Activated T-cell treated with anti-CD3 and anti-CD28 coated beads, Interleukin-2, amount 50 U/mL, for 4 hours (primary cell): ENCODE measurements at regions not wholly inside any gene's neighbourhood (a gene's known extent, or its start where the extent isn't known, plus 50 kb on each side); places are given as distances from the start of the nearest gene placed in this dataset.

ENCODE experiments used
- ATAC-seq, 2 donors: fragments of 200-7000 bp; cut with Tn5 transposase; one replicate each; pipeline ENCODE4 v1.10.0; 2021
- DNase-seq: peaks from one replicate; pipeline ENCODE4 v3.0.0-alpha.2; 2020
- H3K27me3 Mint-ChIP-seq: one replicate; pipeline ENCODE4 v1.8.0; 2021; ENCODE audit warnings: low read depth, mixed read lengths
- H3K36me3 Mint-ChIP-seq: one replicate; pipeline ENCODE4 v1.8.0; 2022; ENCODE audit warnings: mixed read lengths; ENCODE audit not compliant: insufficient read depth
- H3K4me1 Mint-ChIP-seq: one replicate; pipeline ENCODE4 v1.8.0; 2021; ENCODE audit warnings: low read depth, mixed read lengths
- H3K4me3 Mint-ChIP-seq: one replicate; pipeline ENCODE4 v1.8.0; 2021; ENCODE audit warnings: mild to moderate bottlenecking, moderate library complexity, mixed read lengths
- H3K9me3 Mint-ChIP-seq: one replicate; pipeline ENCODE4 v1.8.0; 2021; ENCODE audit warnings: mixed read lengths

DNA sequence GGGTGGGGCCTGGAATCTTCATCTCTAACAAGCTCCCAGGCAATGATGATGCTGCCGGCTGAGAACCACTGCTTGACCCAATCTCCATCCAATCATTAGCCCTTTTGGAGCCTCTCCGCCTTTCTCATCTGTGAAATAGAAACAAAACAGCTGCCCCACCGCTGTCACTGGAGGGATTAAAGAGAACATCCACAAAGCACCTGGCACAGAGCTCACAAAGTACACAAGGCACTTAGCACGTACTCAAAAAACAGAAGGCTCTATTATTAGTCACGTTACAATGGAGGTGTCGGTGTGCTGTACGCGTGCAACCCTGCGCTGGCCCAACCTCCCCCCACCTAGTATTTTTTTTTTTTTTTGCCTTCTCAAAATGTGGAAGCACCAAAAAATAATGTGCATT, 213.5 kb upstream of the ARID1B start:
- peaks cover 9% of the 10 kb centered on the region for H3K9me3 Mint-ChIP-seq
- peaks cover 5% of the 10 kb centered on the region for H3K4me1 Mint-ChIP-seq
- DNase-seq (no peak), ATAC-seq (no peak)
- peaks cover 3% of the 10 kb centered on the region for H3K36me3 Mint-ChIP-seq
- peaks cover 12% of the 10 kb centered on the region for H3K27me3 Mint-ChIP-seq
- H3K4me3 Mint-ChIP-seq = no peak overlapping the region

DNA sequence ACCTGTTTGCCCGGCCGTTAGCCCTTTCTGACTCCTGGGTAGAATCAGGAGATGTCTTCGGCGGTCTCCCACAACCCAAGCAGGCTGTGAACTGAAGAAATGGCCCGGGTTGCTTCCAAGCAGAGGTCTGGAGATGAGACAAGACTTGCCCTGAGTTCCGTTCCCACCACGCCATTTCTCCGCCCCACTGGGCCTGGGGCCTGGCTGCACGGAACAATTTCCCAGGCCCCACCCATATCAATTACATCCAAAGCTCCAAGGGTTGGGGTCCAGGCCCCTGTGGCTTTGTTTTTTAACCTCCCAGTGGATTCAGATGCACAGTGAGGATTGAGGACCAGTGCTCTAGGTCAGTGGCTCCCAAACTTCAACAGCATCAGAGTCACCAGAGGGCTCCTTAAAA, 214.5 kb upstream of the ARID1B start:
- no peak for ATAC-seq
- Mint-ChIP-seq H3K36me3 (peaks cover 3% of the 10 kb centered on the region), H3K9me3 (peaks cover 9% of the 10 kb centered on the region), H3K4me1 (peaks cover 5% of the 10 kb centered on the region), H3K27me3 (peaks cover 11% of the 10 kb centered on the region), H3K4me3 (no peak overlapping the region)
- DNase-seq = no peak

DNA sequence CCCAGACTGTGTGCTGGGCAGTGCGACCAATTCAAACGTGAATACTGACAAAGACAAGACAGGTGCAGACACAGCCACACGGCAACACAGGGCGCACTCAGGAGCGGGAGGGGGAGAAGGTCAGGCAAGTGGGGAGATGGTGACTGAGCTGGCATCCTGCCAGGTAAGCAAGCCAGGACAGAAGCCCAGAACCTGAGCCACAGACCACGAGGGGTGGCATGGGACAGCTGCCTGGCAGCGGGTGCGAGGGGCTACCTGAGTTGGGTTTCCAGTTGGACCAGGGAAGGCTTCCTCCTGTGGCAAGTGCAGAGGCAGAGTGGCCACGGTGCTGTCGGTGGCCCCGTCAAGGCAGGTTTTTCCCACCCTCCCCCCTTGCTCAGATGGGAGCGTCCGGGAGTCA, 215.2 kb upstream of the ARID1B start:
- H3K27me3 Mint-ChIP-seq = peaks cover 10% of the 10 kb centered on the region
- no peak for DNase-seq
- peaks cover 9% of the 10 kb centered on the region for H3K9me3 Mint-ChIP-seq
- H3K4me1 Mint-ChIP-seq = peaks cover 5% of the 10 kb centered on the region
- peaks cover 3% of the 10 kb centered on the region for H3K36me3 Mint-ChIP-seq
- no peak overlapping the region for H3K4me3 Mint-ChIP-seq
- no peak for ATAC-seq

DNA sequence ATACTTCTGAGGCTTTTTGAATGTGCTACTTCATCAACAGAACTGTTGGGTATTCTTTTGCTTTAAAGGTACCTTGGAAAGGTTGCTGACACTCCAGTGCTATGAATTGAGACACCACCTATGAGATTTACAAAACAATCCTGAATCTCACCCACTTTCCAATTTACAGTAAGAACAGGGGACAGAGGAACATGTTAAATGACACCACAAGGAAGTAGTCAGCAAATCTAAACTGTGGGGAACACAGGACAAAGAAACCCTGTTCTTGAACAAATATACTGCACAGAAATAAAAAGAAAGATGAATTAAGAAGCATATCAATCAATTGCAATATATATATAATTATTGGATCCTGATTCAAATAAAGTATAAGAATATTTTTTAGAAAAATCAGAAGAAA, 216.7 kb upstream of the ARID1B start:
- Mint-ChIP-seq H3K4me1 (peaks cover 5% of the 10 kb centered on the region), H3K27me3 (peaks cover 13% of the 10 kb centered on the region)
- no peak for DNase-seq

DNA sequence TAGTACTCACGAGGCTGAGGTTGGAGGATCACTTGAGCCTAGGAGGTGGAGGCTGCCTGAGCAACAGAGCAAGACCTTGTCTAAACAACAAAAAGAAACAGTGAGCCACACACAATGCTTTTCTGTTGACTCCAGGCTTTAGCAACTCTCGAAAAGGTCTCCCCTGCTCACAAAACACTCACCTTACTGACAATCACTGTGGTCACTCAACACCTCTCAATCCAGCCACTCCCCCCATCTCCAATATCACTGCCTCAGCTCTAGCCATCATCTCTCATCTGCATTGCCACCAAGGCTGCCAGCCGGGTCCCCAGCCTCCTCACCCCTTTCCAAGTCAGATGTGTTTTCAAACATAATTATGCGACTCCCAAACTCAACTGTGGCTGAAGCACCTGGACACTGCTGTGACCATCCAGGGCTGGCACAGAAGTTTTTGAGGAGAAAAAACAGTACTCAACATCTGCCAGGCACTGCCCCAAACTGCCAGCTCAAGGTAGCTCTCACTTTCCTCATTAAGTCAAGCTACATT, 218.0 kb upstream of the ARID1B start:
- Mint-ChIP-seq H3K9me3 (peaks cover 9% of the 10 kb centered on the region), H3K4me1 (peaks cover under 1% of the 10 kb centered on the region), H3K36me3 (peaks cover 3% of the 10 kb centered on the region), H3K27me3 (peaks cover 11% of the 10 kb centered on the region), H3K4me3 (no peak overlapping the region)
- DNase-seq (no peak), ATAC-seq (no peak)

More for the DNA sequence above, 216.7 kb upstream of the ARID1B start:
- Mint-ChIP-seq H3K4me3 (no peak overlapping the region), H3K36me3 (peaks cover 3% of the 10 kb centered on the region), H3K9me3 (peaks cover 9% of the 10 kb centered on the region)
- no peak for ATAC-seq

DNA sequence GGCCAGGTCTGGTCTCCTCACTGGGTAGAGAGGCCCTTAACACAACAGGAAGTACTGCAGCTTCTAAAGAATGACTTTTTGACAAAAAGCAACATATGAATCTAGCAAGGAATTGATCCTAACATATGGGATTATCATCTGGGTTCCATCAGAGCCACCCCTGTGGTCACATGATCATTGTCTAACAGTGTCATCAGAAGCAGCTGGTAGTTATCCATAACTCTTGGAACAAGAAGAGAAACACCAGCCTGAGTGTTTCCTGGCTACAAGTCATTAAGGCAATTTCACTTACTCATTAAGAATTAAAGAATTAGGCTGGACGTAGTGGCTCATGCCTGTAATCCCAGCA, 219.3 kb upstream of the ARID1B start:
- H3K36me3 Mint-ChIP-seq = peaks cover 3% of the 10 kb centered on the region
- H3K4me3 Mint-ChIP-seq = no peak overlapping the region
- DNase-seq (no peak), ATAC-seq (no peak)
- H3K4me1 Mint-ChIP-seq = no peaks in the 10 kb centered on the region
- peaks cover 11% of the 10 kb centered on the region for H3K27me3 Mint-ChIP-seq
- H3K9me3 Mint-ChIP-seq = peaks cover 9% of the 10 kb centered on the region

DNA sequence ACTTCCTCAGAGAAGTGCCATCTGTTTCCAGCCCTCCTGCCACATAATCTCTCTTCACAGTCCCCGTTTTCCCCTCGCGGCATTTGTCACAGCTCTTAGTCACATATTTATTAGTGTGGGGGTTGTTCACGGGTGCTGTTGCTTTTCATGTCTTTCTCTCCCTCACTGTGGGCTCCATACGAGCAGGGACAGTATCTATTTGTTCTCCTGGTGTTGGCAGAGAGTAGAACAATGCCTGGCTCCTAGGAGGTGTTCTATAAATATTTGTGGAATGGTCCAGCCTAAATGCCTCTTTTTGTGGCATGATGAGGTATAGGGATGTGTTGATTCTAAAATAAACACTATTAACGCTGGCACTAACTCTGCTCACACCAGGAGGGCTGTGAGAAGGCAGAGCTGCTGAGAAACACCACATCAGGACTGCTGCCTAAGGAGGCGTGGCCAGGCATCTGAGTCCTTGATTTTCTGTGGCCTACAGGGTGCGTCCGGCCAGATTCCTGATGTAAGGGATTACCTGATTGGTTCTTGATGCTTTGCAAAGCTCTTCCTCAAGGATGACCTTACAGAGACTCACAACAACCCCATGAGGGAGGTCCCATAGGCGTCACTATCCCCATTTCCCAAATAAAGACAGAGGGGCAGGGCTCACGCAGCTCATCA, 219.8 kb upstream of the ARID1B start:
- ATAC-seq = no peak
- H3K4me3 Mint-ChIP-seq = no peak overlapping the region

DNA sequence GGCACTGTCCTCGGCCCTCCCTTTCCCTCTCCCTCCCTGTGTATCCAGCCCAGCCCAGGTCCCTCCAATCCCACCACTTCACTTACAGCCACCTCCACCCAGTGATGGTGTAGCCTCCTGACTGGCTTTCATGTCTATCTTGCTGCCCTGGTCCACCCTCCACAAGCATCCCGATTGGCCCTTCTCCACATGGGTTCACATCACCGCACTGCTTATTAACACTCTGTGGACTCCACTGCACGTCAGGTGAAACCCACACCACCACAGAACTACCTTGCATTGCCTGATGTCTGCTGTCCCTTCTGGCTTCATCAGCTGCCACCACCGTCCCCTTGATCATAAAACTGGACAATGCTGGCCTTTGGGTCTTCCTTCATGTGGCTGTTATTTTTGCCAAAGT, 220.4 kb upstream of the ARID1B start:
- peaks cover 11% of the 10 kb centered on the region for H3K27me3 Mint-ChIP-seq
- no peak for DNase-seq
- H3K9me3 Mint-ChIP-seq = peaks cover 9% of the 10 kb centered on the region
- no peaks in the 10 kb centered on the region for H3K4me1 Mint-ChIP-seq
- no peak overlapping the region for H3K4me3 Mint-ChIP-seq
- peaks cover 3% of the 10 kb centered on the region for H3K36me3 Mint-ChIP-seq
- ATAC-seq = no peak

More for the DNA sequence above, 219.8 kb upstream of the ARID1B start:
- peaks cover 9% of the 10 kb centered on the region for H3K9me3 Mint-ChIP-seq
- H3K27me3 Mint-ChIP-seq = peaks cover 11% of the 10 kb centered on the region
- H3K36me3 Mint-ChIP-seq = peaks cover 3% of the 10 kb centered on the region
- no peak for DNase-seq
- H3K4me1 Mint-ChIP-seq = no peaks in the 10 kb centered on the region

DNA sequence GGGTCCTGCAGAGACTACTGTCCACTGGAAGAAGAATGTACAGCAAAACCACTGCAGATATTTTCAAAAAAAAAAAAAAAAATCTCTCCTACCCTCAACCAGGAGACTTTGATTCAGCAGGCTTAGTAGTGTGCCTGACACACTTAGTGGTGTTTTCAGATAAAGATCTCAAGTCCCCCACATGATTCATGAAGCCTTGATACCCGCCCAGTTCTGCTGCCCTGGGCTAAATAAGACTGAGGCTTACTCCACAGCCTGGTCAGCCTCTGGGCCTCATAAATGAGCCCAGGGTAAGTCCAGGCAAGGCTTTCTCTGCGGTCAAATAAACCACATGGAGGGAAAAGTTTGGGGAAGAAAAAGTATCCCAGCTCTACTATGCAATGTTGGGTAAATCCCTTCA, 222.1 kb upstream of the ARID1B start:
- Mint-ChIP-seq H3K27me3 (peaks cover 11% of the 10 kb centered on the region), H3K36me3 (peaks cover 3% of the 10 kb centered on the region), H3K4me1 (no peaks in the 10 kb centered on the region), H3K9me3 (no peaks in the 10 kb centered on the region), H3K4me3 (no peak overlapping the region)
- DNase-seq = no peak
- ATAC-seq = no peak

DNA sequence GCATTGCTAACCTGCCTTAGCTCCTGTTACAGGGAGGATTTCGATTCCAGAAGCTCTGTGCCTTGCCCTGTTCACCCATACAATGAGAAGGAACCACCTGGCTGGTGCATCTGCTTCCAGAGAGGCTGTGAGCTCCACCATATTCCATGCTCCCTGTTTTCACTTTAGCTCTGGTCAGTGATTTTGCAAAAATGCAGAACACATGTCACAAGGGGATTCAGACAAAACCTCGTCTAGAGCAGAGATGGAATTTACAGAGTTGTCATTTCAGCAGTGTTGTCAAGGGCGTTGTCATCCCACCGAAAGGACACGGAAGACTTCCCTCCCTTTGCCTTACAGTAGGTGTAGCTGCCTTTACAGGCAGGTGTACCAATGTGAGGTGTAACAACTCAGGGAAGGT, 223.0 kb upstream of the ARID1B start:
- Mint-ChIP-seq H3K27me3 (peaks cover 7% of the 10 kb centered on the region), H3K4me1 (no peaks in the 10 kb centered on the region), H3K9me3 (no peaks in the 10 kb centered on the region), H3K36me3 (no peaks in the 10 kb centered on the region), H3K4me3 (no peak overlapping the region)
- DNase-seq (no peak), ATAC-seq (no peak)

DNA sequence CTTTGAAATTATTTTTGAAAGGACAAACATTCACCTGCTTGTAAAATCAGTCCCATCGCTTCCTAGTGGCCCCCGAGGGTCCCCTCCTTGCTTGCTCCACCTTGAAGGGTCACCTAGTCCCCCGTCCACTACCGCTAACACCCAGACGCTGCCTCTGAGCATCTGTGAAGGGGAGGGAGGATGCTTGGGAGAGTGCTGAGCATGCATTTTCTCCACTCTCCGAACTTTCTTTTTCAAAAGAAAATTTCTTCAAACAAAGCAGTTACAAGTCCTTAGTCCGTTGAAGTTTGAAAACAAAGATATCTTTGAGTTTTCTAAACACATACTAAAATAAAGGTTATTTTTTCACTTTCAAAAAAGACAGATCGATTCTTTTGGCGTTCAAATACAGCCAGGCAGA, 224.3 kb upstream of the ARID1B start:
- Mint-ChIP-seq H3K27me3 (peaks cover 3% of the 10 kb centered on the region), H3K36me3 (no peaks in the 10 kb centered on the region), H3K4me1 (no peaks in the 10 kb centered on the region), H3K4me3 (no peak overlapping the region), H3K9me3 (no peaks in the 10 kb centered on the region)
- no peak for DNase-seq
- no peak for ATAC-seq

DNA sequence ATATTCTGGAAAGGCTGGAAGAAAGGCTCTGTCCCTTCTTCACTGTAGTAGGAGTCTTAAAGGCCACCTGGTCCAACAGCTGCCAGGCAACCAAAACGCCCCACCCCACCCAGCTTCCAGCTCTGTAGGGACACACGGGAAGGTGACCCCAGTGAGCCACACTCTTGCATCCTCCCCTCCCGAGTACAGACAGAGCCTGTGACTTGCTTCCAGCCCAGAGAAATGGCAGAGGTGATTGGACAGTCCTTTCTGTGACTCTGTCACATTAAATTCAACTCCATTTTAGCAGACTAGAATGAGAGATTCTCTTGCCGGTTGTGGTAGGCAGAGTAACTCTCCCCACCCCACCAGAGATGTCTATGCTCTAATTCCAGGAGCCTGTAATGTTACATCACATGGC, 226.2 kb upstream of the ARID1B start:
- no peaks in the 10 kb centered on the region for H3K9me3 Mint-ChIP-seq
- ATAC-seq (no peak), DNase-seq (no peak)
- H3K27me3 Mint-ChIP-seq = no peaks in the 10 kb centered on the region
- no peak overlapping the region for H3K4me3 Mint-ChIP-seq
- no peaks in the 10 kb centered on the region for H3K4me1 Mint-ChIP-seq
- no peaks in the 10 kb centered on the region for H3K36me3 Mint-ChIP-seq

DNA sequence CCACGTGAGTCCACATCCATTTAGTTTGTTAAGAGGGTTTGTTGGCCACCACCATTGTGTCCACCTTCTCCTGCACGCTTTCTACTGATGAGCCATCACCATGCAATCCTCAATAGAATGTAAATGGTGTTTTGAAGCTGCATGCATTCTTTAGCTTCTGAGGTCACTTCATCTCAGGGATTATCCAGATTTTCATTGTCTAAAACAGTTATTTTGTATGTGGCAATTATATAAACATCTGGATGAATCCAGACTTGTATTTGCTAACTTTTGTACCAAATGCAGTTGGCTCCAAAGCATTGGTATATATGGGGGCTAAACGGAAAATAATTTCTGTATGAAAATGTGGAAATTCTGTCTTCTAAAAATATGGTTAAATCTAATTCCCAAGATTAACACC, 231.2 kb upstream of the ARID1B start:
- Mint-ChIP-seq H3K4me3 (no peak overlapping the region), H3K9me3 (no peaks in the 10 kb centered on the region)

DNA sequence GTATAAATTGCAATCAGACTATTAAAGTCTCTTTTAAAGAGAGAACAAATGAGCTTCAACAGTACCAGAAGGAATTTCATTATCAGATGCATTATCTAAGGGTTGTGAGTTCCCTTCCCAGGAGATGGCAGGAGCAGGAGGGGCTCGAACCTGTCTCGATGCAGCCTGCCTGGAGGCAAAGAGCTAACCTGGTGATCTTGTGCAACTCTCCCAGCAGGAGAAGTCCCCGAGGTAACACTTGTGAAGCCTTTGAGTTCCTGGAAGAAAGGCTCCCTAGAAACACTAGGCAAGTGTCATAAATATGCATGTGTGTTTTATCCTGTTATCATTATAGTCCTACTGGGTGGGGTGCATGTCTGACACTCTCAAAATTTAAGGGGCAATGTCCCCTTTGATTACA, 232.2 kb upstream of the ARID1B start:
- Mint-ChIP-seq H3K36me3 (no peaks in the 10 kb centered on the region), H3K27me3 (peaks cover 3% of the 10 kb centered on the region), H3K4me3 (no peak overlapping the region), H3K4me1 (no peaks in the 10 kb centered on the region), H3K9me3 (no peaks in the 10 kb centered on the region)
- DNase-seq (no peak), ATAC-seq (no peak)

More for the DNA sequence above, 231.2 kb upstream of the ARID1B start:
- ATAC-seq (no peak), DNase-seq (no peak)
- Mint-ChIP-seq H3K4me1 (no peaks in the 10 kb centered on the region), H3K36me3 (no peaks in the 10 kb centered on the region), H3K27me3 (peaks cover 3% of the 10 kb centered on the region)

DNA sequence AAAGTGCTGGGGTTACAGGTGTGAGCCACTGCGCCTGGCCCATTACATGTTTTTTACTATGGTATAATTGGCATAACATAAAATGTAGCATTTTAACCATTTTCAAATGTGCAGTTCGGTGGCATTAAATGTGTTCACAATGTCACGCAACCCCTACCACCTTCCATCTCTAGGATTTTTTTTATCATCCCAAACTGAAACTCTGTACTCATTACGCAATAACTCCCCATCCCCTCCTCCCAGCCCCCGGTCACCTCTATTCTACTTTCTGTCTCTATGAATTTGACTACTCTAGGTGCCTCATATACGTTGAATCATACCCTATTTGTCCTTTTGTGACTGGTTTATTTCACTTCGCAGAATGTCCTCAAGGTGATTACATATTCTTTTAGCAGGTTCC, 233.1 kb upstream of the ARID1B start:
- no peak overlapping the region for H3K4me3 Mint-ChIP-seq
- H3K9me3 Mint-ChIP-seq = no peaks in the 10 kb centered on the region
- no peaks in the 10 kb centered on the region for H3K4me1 Mint-ChIP-seq
- no peak for DNase-seq
- ATAC-seq = no peak
- H3K36me3 Mint-ChIP-seq = no peaks in the 10 kb centered on the region
- H3K27me3 Mint-ChIP-seq = peaks cover 3% of the 10 kb centered on the region
